Erythroblast (primary cell): ENCODE measurements at regions not wholly inside any gene's neighbourhood (a gene's known extent, or its start where the extent isn't known, plus 50 kb on each side); places are given as distances from the start of the nearest gene placed in this dataset.

Source experiments
- GATA1 ChIP-seq: IDR thresholded peaks from 2 replicates; pipeline ENCODE4 v1.6.1; 2011; ENCODE audit warnings: low read depth, mild to moderate bottlenecking, control low read depth, low read length, moderate library complexity
- POLR2A ChIP-seq: IDR thresholded peaks from 2 replicates; pipeline ENCODE4 v1.6.1; 2011; ENCODE audit warnings: mild to moderate bottlenecking, low read length

GRCh38 chr10:47087667-47088066, 176.4 kb downstream of the PTPN20 start:
- TF ChIP-seq POLR2A (no peak), GATA1 (no peak)
